Middle frontal gyrus (tissue), 1 donor: ENCODE measurements at regions not wholly inside any gene's neighbourhood (a gene's known extent, or its start where the extent isn't known, plus 50 kb on each side); places are given as distances from the start of the nearest gene placed in this dataset.
"Not testable (repeated sequence)": the region's sequence is repeated elsewhere in the genome, so short reads cannot be mapped to it uniquely, and the experiment has no call there.

Experiments
- DNase-seq: peaks from one replicate; pipeline ENCODE4 v3.0.0-alpha.2; 2015; ENCODE audit warnings: low spot score; ENCODE audit errors: extremely low spot score

DNA sequence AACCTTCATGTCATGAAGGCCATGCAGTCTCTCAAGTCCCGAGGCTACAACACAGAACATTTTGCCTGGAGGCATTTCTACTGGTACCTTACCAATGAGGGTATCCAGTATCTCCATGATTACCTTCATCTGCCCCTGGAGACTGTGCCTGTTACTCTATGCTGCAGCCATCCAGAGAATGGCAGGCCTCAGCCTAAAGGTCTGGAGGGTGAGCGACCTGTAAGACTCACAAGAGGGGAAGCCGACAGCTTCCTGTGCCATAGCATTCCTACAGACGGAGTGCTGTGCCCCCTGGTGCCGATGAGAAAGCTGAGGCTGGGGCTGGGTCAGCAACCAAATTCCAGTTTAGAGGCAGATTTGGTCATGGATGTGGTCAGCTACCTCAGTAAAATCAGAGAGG is 51.3 kb upstream of the CADPS start:
- no peak for DNase-seq

DNA sequence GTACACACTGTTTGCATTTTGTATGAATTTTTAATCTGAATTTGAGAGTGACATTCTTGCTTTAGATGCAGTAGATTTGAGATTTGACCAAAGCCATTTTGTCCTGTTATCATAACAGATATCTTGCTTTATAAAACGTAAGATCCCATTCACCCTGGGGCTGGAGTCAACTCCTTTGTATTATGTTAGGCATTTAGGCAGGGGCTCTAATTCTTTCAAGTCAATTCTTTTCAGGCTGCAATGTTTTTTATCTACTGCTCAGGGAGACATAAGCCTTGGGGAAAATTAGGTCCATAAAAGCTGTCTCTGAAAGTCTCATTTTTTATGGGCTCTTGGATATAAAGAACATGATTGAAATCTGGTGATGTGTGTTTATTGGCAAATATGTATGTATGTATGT is 53.0 kb upstream of the CADPS start:
- no peak for DNase-seq

DNA sequence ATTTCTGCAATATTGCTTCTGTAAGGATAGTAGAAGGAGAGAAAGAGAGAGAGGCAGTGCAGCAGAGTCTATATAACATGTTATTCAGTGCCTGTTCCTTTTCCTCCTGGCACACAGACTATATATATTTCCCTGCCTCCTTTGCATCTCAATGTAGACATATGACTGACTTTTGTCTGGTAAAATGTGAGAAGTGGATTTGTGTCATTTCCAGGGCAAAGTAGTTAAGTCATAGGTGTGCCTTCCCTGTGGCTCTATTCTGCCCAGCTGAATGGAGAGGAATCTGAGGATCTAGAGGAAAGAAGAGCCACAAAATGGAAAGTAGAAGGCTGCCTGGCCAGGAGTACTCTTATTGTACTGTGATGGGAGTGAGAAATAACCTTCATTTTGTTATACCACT is 54.6 kb upstream of the CADPS start:
- DNase-seq, result no peak

DNA sequence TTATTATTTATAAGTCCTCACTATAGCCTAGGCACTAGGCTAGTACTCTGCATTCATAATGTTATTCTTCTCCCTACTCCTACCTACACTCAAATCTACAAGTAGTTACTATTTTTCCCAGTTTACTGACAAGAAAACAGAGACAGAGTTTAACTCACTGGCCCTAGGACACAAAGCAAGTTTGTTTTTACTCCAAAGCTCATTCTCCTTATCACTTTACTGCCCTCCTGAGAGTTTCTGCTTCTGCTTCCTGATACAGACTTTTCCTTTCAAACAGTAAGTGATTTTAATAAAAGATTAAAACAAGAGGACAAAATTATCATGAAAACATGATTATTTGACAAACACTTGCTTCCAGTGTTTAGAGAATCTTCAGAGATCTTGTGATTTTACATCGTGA is 60.6 kb upstream of the CADPS start:
- no peak for DNase-seq

DNA sequence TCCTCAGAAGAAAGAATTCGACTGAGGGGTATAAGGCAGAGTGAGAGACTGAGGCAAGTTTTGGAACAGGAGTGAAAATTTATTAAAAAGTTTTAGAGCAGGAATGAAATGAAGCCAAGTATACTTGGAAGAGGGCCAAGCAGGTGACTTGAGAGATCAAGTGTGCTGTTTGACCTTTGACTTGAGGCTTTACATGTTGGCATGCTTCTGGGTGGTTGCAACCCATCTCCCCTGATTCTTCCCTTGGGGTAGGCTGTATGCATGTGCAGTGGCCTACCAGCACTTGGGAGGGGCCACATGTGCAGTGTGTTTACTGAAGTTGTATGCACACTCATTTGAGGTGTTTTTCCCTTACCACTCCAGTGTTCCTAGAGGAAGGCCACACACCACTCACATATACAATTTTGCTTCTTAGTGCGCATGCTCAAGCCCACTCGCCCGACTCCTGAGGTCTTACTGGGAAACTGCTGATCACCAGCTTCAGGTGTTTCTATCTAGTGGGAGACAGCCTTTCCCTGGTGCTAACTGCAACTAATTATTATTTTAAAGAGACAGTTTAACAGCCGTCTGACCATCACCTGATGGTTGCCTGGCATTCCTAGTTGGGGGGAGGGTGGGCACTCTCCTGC is 61.5 kb upstream of the CADPS start:
- DNase-seq, result no peak

DNA sequence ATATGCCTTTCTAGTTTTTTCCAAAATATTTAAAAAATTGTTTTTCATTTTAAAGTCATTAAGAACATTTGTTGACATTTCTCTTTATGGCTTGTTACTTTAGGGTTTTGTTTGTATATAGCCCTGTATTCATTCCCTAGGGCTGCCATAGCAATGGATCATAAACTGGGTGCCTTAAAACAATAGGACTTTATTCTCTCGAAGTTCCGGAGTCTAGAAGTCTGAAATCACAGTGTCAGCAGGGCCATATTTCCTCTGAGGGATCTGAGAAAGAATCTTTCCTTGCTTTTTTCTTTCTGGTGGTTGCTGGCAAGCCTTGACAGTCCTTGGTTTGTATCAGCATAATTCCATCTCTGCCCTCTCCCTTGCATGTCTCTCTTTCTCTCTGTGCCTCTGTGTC is 63.4 kb upstream of the CADPS start:
- no peak for DNase-seq

DNA sequence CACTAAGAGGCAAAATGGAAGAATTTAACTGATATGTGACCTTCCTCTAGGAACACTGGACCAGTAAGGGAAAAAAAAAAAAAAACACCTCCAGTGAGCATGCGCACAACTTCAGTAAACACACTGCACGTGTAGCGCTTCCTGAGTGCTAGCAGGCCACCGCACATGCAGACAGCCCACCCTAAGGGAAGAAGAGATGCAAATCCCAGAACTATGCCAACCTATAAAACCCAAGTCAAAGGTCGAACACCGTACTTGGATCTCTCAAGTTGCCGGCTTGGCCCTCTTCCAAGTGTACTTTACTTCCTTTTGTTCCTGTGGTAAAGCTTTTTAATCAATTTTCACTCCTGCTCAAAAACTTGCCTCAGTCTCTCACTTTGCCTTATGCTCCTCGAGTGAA is 64.5 kb upstream of the CADPS start:
- no peak for DNase-seq

DNA sequence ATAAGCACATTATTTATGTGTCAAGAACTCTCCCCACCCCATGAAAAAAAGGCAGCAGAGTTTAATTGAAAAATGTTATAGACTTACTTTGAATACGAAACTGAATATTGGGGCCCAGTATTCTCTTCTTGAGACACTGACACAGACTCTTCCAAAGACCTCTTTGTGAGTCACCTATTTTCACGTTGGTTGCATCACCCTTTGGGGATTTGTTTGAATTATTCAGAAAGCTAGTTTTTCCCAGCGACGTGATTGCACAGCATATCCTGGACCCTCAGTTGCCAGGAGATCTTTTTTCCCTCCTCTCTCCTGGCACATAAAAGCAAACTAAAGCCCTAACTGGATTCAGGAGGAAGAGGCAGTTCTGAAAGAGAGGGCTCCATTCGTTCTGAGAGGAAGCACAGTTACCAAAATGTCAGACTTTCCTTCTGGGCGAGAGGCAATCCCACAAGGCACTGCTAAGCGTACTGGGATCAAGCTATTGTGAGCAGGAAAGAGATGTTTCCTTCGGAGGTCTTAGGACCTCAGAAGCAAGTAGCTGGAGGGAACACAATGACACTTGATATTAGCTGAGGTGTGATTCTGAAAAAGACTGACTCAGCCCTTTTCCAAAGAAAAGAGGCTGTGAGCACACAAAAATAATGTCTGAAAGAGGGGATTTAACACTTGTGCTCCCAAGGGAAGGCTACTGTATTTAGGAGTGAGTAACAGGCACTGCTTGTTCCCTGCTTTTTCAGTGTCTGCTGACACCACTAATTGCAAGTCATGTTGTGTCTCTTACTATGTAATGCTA is 65.8 kb upstream of the CADPS start:
- DNase-seq, result no peak

DNA sequence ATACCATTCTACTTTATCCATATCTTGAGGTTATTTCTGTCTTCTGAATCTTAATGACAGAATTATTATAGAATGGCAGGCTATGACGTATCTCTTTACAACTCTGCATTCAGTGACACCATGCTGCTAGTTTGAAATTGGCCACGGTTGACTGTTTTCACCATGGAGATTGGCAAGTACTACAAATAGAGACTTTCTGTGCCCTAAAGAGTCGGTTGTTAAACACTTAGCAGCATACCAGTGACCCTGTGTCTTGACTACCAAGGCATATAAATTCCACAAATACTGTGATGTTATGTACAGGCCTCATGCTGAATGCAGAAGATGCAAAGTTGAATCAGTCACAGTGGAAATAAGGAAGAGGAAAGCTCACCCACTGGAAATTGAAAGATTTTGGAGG is 67.0 kb upstream of the CADPS start:
- no peak for DNase-seq

DNA sequence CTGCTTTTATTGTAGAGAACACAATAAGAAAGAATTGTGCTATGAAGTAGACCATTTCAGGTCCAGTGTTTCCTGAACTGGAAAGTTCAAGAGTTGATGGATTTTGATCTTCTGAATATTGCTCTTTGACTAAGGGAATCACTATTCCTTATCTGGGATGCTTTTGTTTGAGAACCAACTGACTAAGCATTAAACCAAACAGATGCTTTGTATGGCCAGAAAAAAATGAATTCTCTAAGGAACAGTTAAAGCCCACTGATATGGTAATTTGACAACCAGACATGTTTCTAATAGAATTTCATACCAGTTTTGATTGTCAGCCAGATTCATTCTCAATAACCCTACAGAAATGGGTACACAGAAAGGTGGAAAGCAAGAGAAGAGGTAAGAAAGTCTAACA is 67.5 kb upstream of the CADPS start:
- DNase-seq, result no peak

DNA sequence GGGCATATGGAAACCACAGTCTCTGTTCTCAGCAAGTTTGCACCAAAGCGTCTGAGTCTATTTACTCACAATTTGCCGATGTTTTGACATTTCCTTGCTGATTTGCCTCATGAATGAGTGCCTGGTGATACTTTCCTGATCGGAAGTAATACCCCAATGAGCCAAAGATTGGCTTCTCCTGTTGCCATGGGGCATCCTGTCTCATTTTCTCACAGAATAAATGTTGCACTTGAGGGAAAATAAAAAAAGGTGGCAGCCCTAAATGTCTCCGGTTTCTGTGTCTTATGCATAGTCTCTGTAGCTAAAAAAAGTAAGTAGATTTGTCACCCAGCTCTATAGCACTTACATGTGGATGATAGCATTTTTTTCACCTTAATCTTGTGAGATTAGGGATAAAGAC is 73.7 kb upstream of the CADPS start:
- no peak for DNase-seq

DNA sequence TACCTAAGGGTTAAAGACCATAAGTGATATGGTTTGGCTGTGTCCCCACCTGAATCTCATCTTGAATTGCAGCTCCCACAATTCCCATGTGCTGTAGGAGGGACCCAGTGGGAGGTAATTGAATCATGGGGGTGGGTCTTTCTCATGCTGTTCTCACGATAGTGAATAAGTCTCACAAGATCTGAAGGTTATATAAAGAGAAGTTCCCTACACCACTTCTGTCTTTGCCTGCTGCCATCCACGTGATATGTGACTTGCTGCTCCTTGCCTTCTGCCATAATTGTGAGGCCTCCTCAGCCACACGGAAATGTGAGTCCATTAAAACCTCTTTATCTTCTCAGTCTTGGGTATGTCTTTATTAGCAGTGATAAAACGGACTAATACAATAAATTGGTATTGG is 75.0 kb upstream of the CADPS start:
- DNase-seq, result no peak

DNA sequence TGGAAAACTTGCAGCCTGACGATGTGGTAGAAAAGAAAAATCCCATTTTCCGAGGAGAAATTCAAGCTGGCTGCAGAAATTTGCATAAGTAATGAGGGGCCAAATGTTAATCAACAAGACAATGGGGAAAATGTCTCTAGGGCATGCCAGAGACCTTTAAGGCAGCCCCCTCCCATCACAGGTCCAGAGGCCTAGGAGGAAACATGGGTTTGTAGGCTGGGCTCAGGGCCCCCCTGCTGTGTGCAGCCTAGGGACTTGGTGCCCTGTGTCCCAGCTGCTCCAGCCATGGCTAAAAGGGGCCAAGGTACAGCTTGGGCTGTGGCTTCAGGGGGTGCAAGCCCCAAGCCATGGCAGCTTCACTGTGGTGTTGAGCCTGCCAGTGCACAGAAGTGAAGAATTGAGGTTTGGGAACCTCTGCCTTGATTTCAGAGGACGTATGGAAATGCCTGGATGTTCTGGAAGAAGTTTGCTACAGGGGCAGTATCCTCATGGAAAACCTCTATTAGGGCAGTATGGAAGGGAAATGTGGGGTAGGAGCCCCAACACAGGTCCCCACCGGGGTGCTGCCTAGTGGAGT is 75.9 kb upstream of the CADPS start:
- no peak for DNase-seq

DNA sequence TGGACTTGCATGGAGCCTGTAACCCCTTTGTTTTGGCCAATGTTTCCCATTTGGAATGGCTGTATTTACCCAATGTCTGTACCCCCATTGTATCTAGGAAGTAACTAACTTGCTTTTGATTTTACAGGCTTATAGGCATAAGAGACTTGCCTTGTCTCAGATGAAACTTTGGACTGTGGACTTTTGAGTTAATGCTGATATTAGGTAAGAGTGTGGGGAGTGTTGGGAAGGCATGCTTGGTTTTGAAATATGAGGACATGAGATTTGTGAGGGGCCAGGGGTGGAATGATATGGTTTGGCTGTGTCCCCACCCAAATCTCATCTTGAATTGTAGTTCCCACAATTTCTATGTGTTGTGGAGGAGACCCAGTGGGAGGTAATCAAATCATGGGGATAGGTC is 76.7 kb upstream of the CADPS start:
- DNase-seq, result not testable (repeated sequence)

DNA sequence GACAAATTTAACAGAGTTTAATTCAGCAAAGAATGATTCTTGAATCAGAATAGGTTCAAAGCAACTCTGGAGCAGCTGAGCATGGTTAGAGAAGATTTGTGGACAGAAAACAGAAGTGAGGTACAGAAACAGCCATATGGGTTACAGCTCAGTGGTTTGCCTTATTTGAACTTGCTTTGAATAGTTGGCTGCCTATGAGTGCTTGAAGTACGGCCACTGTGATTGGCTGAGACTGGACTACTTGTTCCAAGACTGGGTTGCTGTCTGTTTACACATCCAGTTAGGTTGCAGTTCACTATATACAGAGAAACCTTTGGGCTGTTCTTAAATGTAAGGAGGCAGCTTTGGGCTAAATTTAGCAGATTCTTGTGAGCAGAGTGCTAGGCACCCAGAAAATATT is 79.4 kb upstream of the CADPS start:
- DNase-seq, result no peak

DNA sequence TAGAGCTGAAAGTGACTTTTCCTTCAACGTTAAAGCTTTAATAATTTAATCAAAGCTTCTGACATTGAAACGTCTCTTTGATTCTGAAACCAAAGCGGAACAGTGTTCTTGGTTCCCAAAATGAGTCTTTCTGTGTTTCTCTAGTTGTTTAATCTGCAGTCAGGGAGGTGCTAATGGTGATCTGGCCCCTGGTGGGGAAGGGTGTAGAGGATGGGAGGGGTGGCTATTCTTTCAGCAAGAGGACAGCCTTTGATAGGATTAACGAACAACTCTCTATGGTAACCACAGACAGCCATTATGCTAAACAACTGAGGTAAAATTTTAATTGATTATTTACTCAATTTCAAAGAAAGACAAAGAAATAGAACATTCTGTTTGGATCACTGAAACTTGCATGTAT is 79.9 kb upstream of the CADPS start:
- no peak for DNase-seq

DNA sequence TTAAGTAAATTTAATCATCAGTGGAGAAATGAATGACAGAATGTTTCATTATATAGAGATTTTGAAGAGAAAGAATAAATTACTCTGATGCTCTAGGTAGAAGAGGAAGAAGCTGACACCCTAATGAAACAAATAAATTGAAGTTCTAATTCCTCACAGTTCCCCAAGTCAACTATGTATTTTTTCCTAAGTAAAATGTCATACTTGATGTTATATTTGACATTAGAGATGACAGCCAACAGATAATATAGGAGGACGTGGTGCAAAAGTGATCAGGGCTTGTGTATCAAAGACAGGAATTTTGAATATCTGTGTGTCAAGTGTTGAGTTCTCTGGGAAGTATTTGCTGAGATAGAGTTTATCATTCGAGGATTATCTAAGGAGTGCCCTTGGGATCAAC is 81.2 kb upstream of the CADPS start:
- DNase-seq, result no peak

DNA sequence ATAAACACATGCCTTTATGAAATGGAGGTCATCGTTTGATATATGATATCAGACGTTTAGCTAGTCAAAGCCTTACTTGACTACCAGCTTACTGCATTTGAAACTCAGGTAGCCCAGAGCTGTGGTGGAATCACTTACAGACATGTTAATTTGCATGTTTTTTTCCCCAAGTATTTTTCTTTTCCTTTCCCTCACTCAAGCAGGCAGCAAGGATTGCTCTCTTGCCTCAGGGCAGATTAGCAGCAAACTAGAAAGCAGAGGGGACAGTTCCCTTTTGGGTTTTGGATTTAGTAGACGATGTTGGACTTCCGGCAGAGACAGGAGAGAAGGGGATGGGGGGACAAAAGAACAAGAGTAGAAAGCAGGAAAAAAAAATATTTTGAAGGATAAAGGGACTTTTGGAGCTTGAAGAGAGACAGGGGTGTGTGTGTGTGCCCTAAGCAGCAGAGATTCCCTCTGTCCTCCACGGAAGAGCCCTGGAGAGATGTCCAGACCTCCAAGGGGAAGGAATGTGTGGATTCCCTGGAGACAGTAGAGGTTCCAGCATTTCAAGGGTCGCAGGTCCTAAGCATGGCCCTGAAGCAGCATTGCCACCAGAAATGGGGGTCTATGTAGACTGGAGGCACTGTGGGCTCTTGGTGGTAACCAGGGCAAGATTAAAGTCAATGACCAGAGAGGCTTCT is 86.8 kb upstream of the CADPS start:
- no peak for DNase-seq

DNA sequence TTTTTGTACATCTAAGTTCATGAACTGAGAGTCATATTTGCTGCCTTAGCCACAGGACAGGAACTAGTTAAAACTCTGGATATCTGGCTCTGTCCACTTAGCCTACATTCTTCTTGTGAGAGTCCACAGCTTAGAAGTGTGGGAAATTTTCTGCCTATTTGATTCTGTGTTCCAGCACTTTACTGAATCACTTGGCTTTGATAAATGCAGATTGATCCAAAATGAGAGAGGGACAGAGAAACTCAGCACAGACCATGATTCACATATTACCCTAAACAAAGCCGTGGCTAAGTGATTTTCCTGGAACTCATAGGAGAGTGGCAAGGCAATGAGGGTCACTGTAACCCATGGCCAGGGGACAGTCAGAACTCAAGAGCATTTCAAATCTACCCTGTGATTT is 87.5 kb upstream of the CADPS start:
- DNase-seq, result no peak

DNA sequence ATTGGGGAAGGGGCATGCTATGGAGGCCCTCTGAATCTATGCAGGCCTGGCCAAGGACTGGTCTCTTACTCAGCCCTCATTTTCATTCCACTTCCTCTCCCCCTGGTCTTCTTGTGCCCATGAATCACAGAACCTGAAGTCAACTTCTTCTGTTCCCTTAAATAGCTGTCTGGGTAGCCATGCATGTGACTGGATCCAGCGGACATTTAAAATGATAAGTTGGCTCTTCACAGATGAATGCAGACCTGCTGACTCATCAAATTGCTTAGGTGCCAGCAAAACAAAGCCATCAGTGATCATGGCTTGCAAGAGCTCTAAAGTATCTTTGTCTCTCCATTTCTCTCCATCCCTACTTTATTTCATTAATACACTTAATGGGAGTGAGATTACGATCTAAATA is 90.1 kb upstream of the CADPS start:
- DNase-seq, result no peak

DNA sequence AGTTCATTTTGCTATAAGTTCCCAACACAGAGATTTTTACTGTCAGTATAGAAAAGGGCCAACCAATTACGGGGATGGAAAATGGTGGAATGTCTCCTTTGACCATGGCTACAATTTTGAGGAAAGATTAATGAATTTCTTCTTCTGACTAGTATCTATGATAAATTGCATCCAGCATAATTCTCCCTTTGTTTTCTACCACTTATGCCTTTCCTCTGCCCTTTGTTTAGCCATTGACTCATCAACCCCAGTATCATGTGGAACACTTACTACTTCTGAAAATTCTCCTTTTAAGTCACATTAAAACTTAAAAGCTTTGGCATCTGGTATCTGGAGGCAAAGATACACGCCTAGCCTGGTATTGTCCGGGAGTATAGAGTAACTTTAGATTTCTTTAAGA is 92.9 kb upstream of the CADPS start:
- DNase-seq, result no peak

DNA sequence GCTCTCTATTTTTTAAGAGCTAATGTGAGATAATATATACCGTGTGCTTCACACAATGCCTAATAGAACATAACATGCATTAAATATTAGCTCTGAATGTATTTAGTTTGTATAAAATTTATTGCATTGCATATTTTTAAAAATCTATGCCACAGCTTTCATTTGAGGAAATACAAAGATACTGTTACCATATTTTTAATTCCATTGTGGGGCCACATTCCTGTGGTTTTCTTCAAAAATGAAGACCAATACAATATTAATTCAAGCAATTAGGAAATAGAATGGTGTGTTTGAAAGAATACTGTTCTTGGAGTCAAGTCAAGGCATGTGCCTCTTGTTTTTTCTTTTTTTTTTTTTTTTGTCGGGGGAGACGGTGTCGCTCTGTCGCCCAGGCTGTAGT is 95.4 kb upstream of the CADPS start:
- DNase-seq, result no peak
